HepG2 (cell line): ENCODE measurements at regions not wholly inside any gene's neighbourhood (a gene's known extent, or its start where the extent isn't known, plus 50 kb on each side); places are given as distances from the start of the nearest gene placed in this dataset.

ENCODE experiments used
- ELF4 ChIP-seq: sonication (generic); formaldehyde crosslinking; IDR thresholded peaks from 2 replicates; pipeline ENCODE4 v1.5.0; 2020; ENCODE audit warnings: missing genetic modification reagents, mild to moderate bottlenecking, moderate library complexity, borderline replicate concordance
- EZH2 ChIP-seq: conservative IDR thresholded peaks from 2 replicates; pipeline ENCODE4 v1.6.1; 2012; ENCODE audit warnings: mild to moderate bottlenecking, low read depth, low read length, moderate library complexity
- HNF4A ChIP-seq: sonication (generic); formaldehyde crosslinking; IDR thresholded peaks from 2 replicates; pipeline ENCODE4 v1.4.0; 2020; ENCODE audit warnings: missing genetic modification reagents
- HOXA5 ChIP-seq: sonication (generic); formaldehyde crosslinking; IDR thresholded peaks from 2 replicates; pipeline ENCODE4 v1.4.0; 2020; ENCODE audit warnings: missing genetic modification reagents
- NAIF1 ChIP-seq: sonication (generic); formaldehyde crosslinking; IDR thresholded peaks from 2 replicates; pipeline ENCODE4 v1.5.0; 2020; ENCODE audit warnings: mild to moderate bottlenecking, missing genetic modification reagents, borderline replicate concordance
- POLR2A ChIP-seq, 2 experiments: IDR thresholded peaks; 2 replicates each; pipeline ENCODE4 v1.6.1; 2011; ENCODE audit warnings: low read depth in 2 of 2, low read length in 2 of 2, mild to moderate bottlenecking in 1 of 2, moderate library complexity in 1 of 2; ENCODE audit not compliant: insufficient read depth in 1 of 2
- SP1 ChIP-seq, 2 experiments: fragments of 450-650 bp in 1 of 2; sonication (generic) in 1 of 2; formaldehyde crosslinking in 1 of 2; IDR thresholded peaks; 2 replicates each; pipeline versions ENCODE4 v1.4.0 to v1.6.1; 2016 to 2020; ENCODE audit warnings: missing genetic modification reagents in 1 of 2
- TAF1 ChIP-seq: sonication (generic); formaldehyde crosslinking; IDR thresholded peaks from 2 replicates; pipeline ENCODE4 v1.4.0; 2020; ENCODE audit warnings: missing genetic modification reagents
- TBP ChIP-seq: sonication (generic); formaldehyde crosslinking; IDR thresholded peaks from 2 replicates; pipeline ENCODE4 v1.5.0; 2020; ENCODE audit warnings: missing genetic modification reagents
- ZNF121 ChIP-seq: sonication (generic); formaldehyde crosslinking; IDR thresholded peaks from 2 replicates; pipeline ENCODE4 v1.5.0; 2020; ENCODE audit warnings: mild to moderate bottlenecking, missing genetic modification reagents
- ZNF274 ChIP-seq: sonication (generic); formaldehyde crosslinking; IDR thresholded peaks from 2 replicates; pipeline ENCODE4 v1.5.1; 2020; ENCODE audit warnings: mild to moderate bottlenecking, missing genetic modification reagents
- TF ChIP-seq, protein P1 (sequence below): sonication (generic); formaldehyde crosslinking; IDR thresholded peaks from 2 replicates; pipeline ENCODE4 v1.4.0; 2020; ENCODE audit warnings: missing genetic modification reagents, borderline replicate concordance
- TF ChIP-seq, protein P2 (sequence below): sonication (generic); formaldehyde crosslinking; IDR thresholded peaks from 2 replicates; pipeline ENCODE4 v1.5.1; 2020; ENCODE audit warnings: missing genetic modification reagents, mild to moderate bottlenecking, borderline replicate concordance
- TF ChIP-seq, protein P3 (sequence below): sonication (generic); formaldehyde crosslinking; IDR thresholded peaks from 2 replicates; pipeline ENCODE4 v1.4.0; 2020; ENCODE audit warnings: missing genetic modification reagents

DNA sequence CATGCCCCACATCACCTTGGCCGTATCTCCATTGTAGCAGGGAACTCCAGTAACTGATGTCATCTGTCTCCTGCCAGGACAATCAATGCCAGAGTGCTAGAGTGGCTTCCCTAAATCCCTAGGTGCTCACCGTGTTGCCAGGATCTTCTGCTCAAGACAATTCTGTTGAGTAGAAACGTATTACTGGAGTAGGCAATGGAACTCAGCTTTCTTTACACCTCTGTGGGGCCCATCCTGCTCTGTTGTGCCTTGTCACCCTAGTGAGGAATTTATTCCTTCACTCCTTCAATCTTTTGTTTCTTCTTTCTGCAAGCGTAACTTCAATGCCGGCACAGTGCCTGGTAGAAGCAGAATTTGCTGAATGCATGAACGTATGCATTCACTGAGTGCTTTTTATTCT is 305.5 kb upstream of the ZMIZ1 start:
- TF ChIP-seq SP1 (IDR thresholded peaks at IDR 0.05) (no peak), SP1 (CRISPR knock-in tag; IDR thresholded peaks at IDR 0.05) (no peak), ELF4 (CRISPR knock-in tag) (no peak), POLR2A (IDR thresholded peaks at IDR 0.05; ENCODE audit: insufficient read depth in 1 of 2, low read depth in 2 of 2, low read length in 2 of 2) (no peak), EZH2 (no peak), HNF4A (no peak), ZNF121 (CRISPR knock-in tag) (no peak), NAIF1 (CRISPR knock-in tag) (no peak), ZNF274 (CRISPR knock-in tag) (no peak), TBP (CRISPR knock-in tag) (no peak), HOXA5 (no peak), TAF1 (CRISPR knock-in tag) (no peak)
- TF ChIP-seq, protein P1, sequence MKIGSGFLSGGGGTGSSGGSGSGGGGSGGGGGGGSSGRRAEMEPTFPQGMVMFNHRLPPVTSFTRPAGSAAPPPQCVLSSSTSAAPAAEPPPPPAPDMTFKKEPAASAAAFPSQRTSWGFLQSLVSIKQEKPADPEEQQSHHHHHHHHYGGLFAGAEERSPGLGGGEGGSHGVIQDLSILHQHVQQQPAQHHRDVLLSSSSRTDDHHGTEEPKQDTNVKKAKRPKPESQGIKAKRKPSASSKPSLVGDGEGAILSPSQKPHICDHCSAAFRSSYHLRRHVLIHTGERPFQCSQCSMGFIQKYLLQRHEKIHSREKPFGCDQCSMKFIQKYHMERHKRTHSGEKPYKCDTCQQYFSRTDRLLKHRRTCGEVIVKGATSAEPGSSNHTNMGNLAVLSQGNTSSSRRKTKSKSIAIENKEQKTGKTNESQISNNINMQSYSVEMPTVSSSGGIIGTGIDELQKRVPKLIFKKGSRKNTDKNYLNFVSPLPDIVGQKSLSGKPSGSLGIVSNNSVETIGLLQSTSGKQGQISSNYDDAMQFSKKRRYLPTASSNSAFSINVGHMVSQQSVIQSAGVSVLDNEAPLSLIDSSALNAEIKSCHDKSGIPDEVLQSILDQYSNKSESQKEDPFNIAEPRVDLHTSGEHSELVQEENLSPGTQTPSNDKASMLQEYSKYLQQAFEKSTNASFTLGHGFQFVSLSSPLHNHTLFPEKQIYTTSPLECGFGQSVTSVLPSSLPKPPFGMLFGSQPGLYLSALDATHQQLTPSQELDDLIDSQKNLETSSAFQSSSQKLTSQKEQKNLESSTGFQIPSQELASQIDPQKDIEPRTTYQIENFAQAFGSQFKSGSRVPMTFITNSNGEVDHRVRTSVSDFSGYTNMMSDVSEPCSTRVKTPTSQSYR (CRISPR knock-in tag) = no peak
- TF ChIP-seq, protein P2, sequence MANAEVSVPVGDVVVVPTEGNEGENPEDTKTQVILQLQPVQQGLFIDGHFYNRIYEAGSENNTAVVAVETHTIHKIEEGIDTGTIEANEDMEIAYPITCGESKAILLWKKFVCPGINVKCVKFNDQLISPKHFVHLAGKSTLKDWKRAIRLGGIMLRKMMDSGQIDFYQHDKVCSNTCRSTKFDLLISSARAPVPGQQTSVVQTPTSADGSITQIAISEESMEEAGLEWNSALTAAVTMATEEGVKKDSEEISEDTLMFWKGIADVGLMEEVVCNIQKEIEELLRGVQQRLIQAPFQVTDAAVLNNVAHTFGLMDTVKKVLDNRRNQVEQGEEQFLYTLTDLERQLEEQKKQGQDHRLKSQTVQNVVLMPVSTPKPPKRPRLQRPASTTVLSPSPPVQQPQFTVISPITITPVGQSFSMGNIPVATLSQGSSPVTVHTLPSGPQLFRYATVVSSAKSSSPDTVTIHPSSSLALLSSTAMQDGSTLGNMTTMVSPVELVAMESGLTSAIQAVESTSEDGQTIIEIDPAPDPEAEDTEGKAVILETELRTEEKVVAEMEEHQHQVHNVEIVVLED (CRISPR knock-in tag) = no peak
- TF ChIP-seq, protein P3, sequence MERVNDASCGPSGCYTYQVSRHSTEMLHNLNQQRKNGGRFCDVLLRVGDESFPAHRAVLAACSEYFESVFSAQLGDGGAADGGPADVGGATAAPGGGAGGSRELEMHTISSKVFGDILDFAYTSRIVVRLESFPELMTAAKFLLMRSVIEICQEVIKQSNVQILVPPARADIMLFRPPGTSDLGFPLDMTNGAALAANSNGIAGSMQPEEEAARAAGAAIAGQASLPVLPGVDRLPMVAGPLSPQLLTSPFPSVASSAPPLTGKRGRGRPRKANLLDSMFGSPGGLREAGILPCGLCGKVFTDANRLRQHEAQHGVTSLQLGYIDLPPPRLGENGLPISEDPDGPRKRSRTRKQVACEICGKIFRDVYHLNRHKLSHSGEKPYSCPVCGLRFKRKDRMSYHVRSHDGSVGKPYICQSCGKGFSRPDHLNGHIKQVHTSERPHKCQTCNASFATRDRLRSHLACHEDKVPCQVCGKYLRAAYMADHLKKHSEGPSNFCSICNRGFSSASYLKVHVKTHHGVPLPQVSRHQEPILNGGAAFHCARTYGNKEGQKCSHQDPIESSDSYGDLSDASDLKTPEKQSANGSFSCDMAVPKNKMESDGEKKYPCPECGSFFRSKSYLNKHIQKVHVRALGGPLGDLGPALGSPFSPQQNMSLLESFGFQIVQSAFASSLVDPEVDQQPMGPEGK = no peak
